Liver (tissue), 8 donors: ENCODE measurements at regions not wholly inside any gene's neighbourhood (a gene's known extent, or its start where the extent isn't known, plus 50 kb on each side); places are given as distances from the start of the nearest gene placed in this dataset.
A peak's percentile ranks its signal among the peaks of the same experiment; 100 is the strongest.

Source experiments
- DNase-seq: peaks from one replicate; pipeline ENCODE4 v3.0.0-alpha.2; 2017; ENCODE audit warnings: low spot score
- H3K27ac ChIP-seq, 2 donors: one replicate each; pipeline ENCODE4 v1.7.0; 2013; ENCODE audit warnings: inconsistent platforms in 2 of 2, low read length in 2 of 2, control low read depth in 1 of 2, low read depth in 1 of 2, mild to moderate bottlenecking in 1 of 2
- H3K27me3 ChIP-seq, 4 donors: one replicate each; pipeline versions ENCODE4 v1.6.1 to v1.7.0; 2013; ENCODE audit warnings: low read length in 3 of 4, inconsistent platforms in 1 of 4, mild to moderate bottlenecking in 1 of 4, moderate library complexity in 1 of 4; ENCODE audit not compliant: control insufficient read depth in 4 of 4, insufficient read depth in 4 of 4
- H3K36me3 ChIP-seq, 4 donors: one replicate each; pipeline versions ENCODE4 v1.6.1 to v1.7.0; 2013; ENCODE audit warnings: low read length in 3 of 4, mild to moderate bottlenecking in 3 of 4, low read depth in 1 of 4, moderate library complexity in 1 of 4; ENCODE audit not compliant: control insufficient read depth in 4 of 4, insufficient read depth in 3 of 4
- H3K4me1 ChIP-seq, 4 donors: one replicate each; pipeline versions ENCODE4 v1.6.1 to v1.7.0; 2013; ENCODE audit warnings: low read length in 3 of 4, mild to moderate bottlenecking in 3 of 4, moderate library complexity in 1 of 4; ENCODE audit not compliant: control insufficient read depth in 4 of 4, insufficient read depth in 4 of 4
- H3K4me3 ChIP-seq, 3 donors: one replicate each; pipeline versions ENCODE4 v1.6.1 to v1.7.0; 2013; ENCODE audit warnings: low read length in 3 of 3, control low read depth in 1 of 3, low read depth in 1 of 3, mild to moderate bottlenecking in 1 of 3
- H3K9ac ChIP-seq, 2 donors: one replicate each; pipeline ENCODE4 v1.7.0; 2013; ENCODE audit warnings: low read length in 2 of 2, mild to moderate bottlenecking in 2 of 2, moderate library complexity in 2 of 2, control low read depth in 1 of 2, low read depth in 1 of 2
- H3K9me3 ChIP-seq, 4 donors: one replicate each; pipeline versions ENCODE4 v1.6.1 to v1.7.0; 2013; ENCODE audit warnings: low read length in 3 of 4; ENCODE audit not compliant: control insufficient read depth in 4 of 4
- ATF3 ChIP-seq: IDR thresholded peaks from 2 replicates; pipeline ENCODE4 v1.6.1; 2016; ENCODE audit warnings: antibody characterized with exemption
- CTCF ChIP-seq: fragments of 150-350 bp; IDR thresholded peaks from 2 replicates; pipeline ENCODE4 v1.5.1; 2017; ENCODE audit warnings: improper control_type of control experiment, low read depth, low read length; ENCODE audit not compliant: missing input control
- EGR1 ChIP-seq, 2 donors: IDR thresholded peaks; 2 replicates each; pipeline ENCODE4 v1.6.1; 2016 to 2018; ENCODE audit warnings: antibody characterized with exemption in 2 of 2, low read depth in 2 of 2
- FOXA1 ChIP-seq: IDR thresholded peaks from 2 replicates; pipeline ENCODE4 v1.6.1; 2016; ENCODE audit warnings: antibody characterized with exemption
- FOXA2 ChIP-seq: IDR thresholded peaks from 2 replicates; pipeline ENCODE4 v1.6.1; 2016; ENCODE audit warnings: antibody characterized with exemption
- GABPA ChIP-seq, 2 donors: IDR thresholded peaks in 1 of 2; conservative IDR thresholded peaks in 1 of 2; 2 replicates each; pipeline ENCODE4 v1.6.1; 2016; ENCODE audit warnings: antibody characterized with exemption in 2 of 2, mild to moderate bottlenecking in 1 of 2, moderate library complexity in 1 of 2
- HNF4A ChIP-seq, 2 donors: conservative IDR thresholded peaks; 2 replicates each; pipeline ENCODE4 v1.6.1; 2016; ENCODE audit warnings: antibody characterized with exemption in 2 of 2, mild to moderate bottlenecking in 2 of 2
- HNF4G ChIP-seq: IDR thresholded peaks from 2 replicates; pipeline ENCODE4 v1.6.1; 2016; ENCODE audit warnings: antibody characterized with exemption
- JUND ChIP-seq, 2 donors: IDR thresholded peaks; 2 replicates each; pipeline ENCODE4 v1.6.1; 2016; ENCODE audit warnings: antibody characterized with exemption in 2 of 2
- MAX ChIP-seq: IDR thresholded peaks from 2 replicates; pipeline ENCODE4 v1.6.1; 2016; ENCODE audit warnings: antibody characterized with exemption
- NR2F2 ChIP-seq: IDR thresholded peaks from 2 replicates; pipeline ENCODE4 v1.6.1; 2016; ENCODE audit warnings: antibody characterized with exemption
- RAD21 ChIP-seq, 2 donors: IDR thresholded peaks; 2 replicates each; pipeline ENCODE4 v1.6.1; 2016; ENCODE audit warnings: antibody characterized with exemption in 2 of 2, mild to moderate bottlenecking in 2 of 2
- RXRA ChIP-seq, 2 donors: IDR thresholded peaks; 2 replicates each; pipeline ENCODE4 v1.6.1; 2017 to 2018; ENCODE audit warnings: antibody characterized with exemption in 2 of 2, mild to moderate bottlenecking in 1 of 2
- SP1 ChIP-seq: IDR thresholded peaks from 2 replicates; pipeline ENCODE4 v1.6.1; 2018; ENCODE audit warnings: antibody characterized with exemption, mild to moderate bottlenecking
- TAF1 ChIP-seq: conservative IDR thresholded peaks from 2 replicates; pipeline ENCODE4 v1.6.1; 2016; ENCODE audit warnings: antibody characterized with exemption, mild to moderate bottlenecking
- YY1 ChIP-seq: IDR thresholded peaks from 2 replicates; pipeline ENCODE4 v1.6.1; 2016; ENCODE audit warnings: antibody characterized with exemption, mild to moderate bottlenecking
- ZBTB33 ChIP-seq: IDR thresholded peaks from 2 replicates; pipeline ENCODE4 v1.6.1; 2016; ENCODE audit warnings: antibody characterized with exemption
- WGBS: extraction: QIAGEN DNeasy Blood & Tissue Kit; methylation state at CpG from one replicate; pipeline ENCODE4 v1.1.7; 2013; 5-methylcytosine and 5-hydroxymethylcytosine counted together
- donor health status: healthy.
- donor health status: healthy.
- donor health status: healthy.
- donor health status: healthy.
- donor health status: healthy.

GRCh38 chr5:73236541-73237128 lies 63.6 kb downstream of the TMEM174 start:
- no peak overlapping the region for H3K9ac ChIP-seq
- H3K36me3 ChIP-seq, result no peaks in the 10 kb centered on the region
- no peak overlapping the region for H3K27ac ChIP-seq
- peaks cover 4 to 20% (median 13%) of the 10 kb centered on the region in 4 donors for H3K4me1 ChIP-seq
- H3K9me3 ChIP-seq, result no peaks in the 10 kb centered on the region
- no peak for TF ChIP-seq RXRA (IDR thresholded peaks at IDR 0.05)
- TF ChIP-seq HNF4G, result no peak
- TF ChIP-seq NR2F2, result no peak
- TF ChIP-seq ATF3, result no peak
- no peak for TF ChIP-seq FOXA2
- no peak for TF ChIP-seq YY1
- no peak for TF ChIP-seq JUND (IDR thresholded peaks at IDR 0.05)
- TF ChIP-seq ZBTB33, result no peak
- TF ChIP-seq HNF4A (conservative IDR thresholded peaks at IDR 0.05), result no peak
- TF ChIP-seq MAX, result no peak
- TF ChIP-seq TAF1, result no peak
- no peak for TF ChIP-seq SP1
- TF ChIP-seq EGR1 (IDR thresholded peaks at IDR 0.05; ENCODE audit: low read depth in 2 of 2), result no peak
- TF ChIP-seq FOXA1, result no peak
- TF ChIP-seq GABPA (IDR thresholded peaks at IDR 0.05 in 1 of 2, conservative IDR thresholded peaks at IDR 0.05 in 1 of 2), result no peak
- H3K27me3 ChIP-seq, result peaks cover 0 to 17% (median 10%) of the 10 kb centered on the region in 4 donors
- no peak for DNase-seq
- 87% methylated on average over 5 of the region's 5 CpGs for WGBS
- no peak overlapping the region for H3K4me3 ChIP-seq

GRCh38 chr5:73234204-73234555 lies 61.2 kb downstream of the TMEM174 start:
- H3K4me3 ChIP-seq, result peak overlapping the region in 1 of 3 donors; percentile 38
- peaks cover 11 to 16% (median 14%) of the 10 kb centered on the region in 4 donors for H3K27me3 ChIP-seq
- no peaks in the 10 kb centered on the region for H3K9me3 ChIP-seq
- TF ChIP-seq ATF3 (no peak), YY1 (no peak), RAD21 (IDR thresholded peaks at IDR 0.05) (no peak), CTCF (no peak), JUND (IDR thresholded peaks at IDR 0.05) (no peak)
- H3K4me1 ChIP-seq, result peaks cover 4 to 20% (median 13%) of the 10 kb centered on the region in 4 donors
- no peak overlapping the region for H3K27ac ChIP-seq
- 11% methylated on average over 15 of the region's 15 CpGs for WGBS
- H3K9ac ChIP-seq, result no peak overlapping the region
- H3K36me3 ChIP-seq, result no peaks in the 10 kb centered on the region
- no peak for DNase-seq
